ENCODE measurements at regions not wholly inside any gene's neighbourhood (a gene's known extent, or its start where the extent isn't known, plus 50 kb on each side); places are given as distances from the start of the nearest gene placed in this dataset.

- H3K36me3 ChIP-seq (ENCODE audit: control insufficient read depth, insufficient read depth, low read length) = no peaks in the 10 kb centered on the region
- Mint-ChIP-seq H3K27ac (no peak overlapping the region), H3K9me3 (no peaks in the 10 kb centered on the region), H3K4me1 (peaks cover 42% of the 10 kb centered on the region), H3K36me3 (ENCODE audit: low read depth) (no peaks in the 10 kb centered on the region), H3K4me3 (no peak overlapping the region), H3K27me3 (ENCODE audit: insufficient read depth) (no peaks in the 10 kb centered on the region)
- H3K4me3 ChIP-seq (ENCODE audit: low read length) = no peak overlapping the region
- no peak overlapping the region for H3K9ac ChIP-seq (ENCODE audit: extremely low read depth, low read length, poor library complexity, severe bottlenecking)
- no peaks in the 10 kb centered on the region for H3K9me3 ChIP-seq (ENCODE audit: control insufficient read depth, low read length)
- 25 to 47% methylated on average over 1 of the region's 1 CpG for WGBS, 2 experiments (ENCODE audit: insufficient coverage in 1 of 2, insufficient read length in 1 of 2)
- H3K27ac ChIP-seq (ENCODE audit: low read depth, low read length) = no peak overlapping the region
- H3K27me3 ChIP-seq (ENCODE audit: control insufficient read depth, insufficient read depth, low read length, poor library complexity, severe bottlenecking) = no peaks in the 10 kb centered on the region
- no peaks in the 10 kb centered on the region for H3K4me1 ChIP-seq (ENCODE audit: control insufficient read depth, insufficient read depth, low read length)
- no peak for TF ChIP-seq CTCF (conservative IDR thresholded peaks at IDR 0.05)
- no peak for DNase-seq
These were observed 390.4 kb upstream of the ADGRL2 start for GRCh38 chr1:81410351-81410750.

GRCh38 chr1:81409780-81410274 lies 390.9 kb upstream of the ADGRL2 start:
- no peaks in the 10 kb centered on the region for H3K9me3 Mint-ChIP-seq
- 80 to 89% methylated on average over 2 to 3 of the region's 3 CpGs for WGBS, 2 experiments (ENCODE audit: insufficient coverage in 1 of 2, insufficient read length in 1 of 2)
- no peak for TF ChIP-seq CTCF (conservative IDR thresholded peaks at IDR 0.05)
- DNase-seq = no peak
- no peaks in the 10 kb centered on the region for H3K27me3 Mint-ChIP-seq (ENCODE audit: insufficient read depth)
- Histone ChIP-seq H3K9ac (ENCODE audit: extremely low read depth, low read length, poor library complexity, severe bottlenecking) (no peak overlapping the region), H3K27me3 (ENCODE audit: control insufficient read depth, insufficient read depth, low read length, poor library complexity, severe bottlenecking) (no peaks in the 10 kb centered on the region), H3K36me3 (ENCODE audit: control insufficient read depth, insufficient read depth, low read length) (no peaks in the 10 kb centered on the region), H3K4me3 (ENCODE audit: low read length) (no peak overlapping the region), H3K27ac (ENCODE audit: low read depth, low read length) (no peak overlapping the region), H3K9me3 (ENCODE audit: control insufficient read depth, low read length) (no peaks in the 10 kb centered on the region), H3K4me1 (ENCODE audit: control insufficient read depth, insufficient read depth, low read length) (no peaks in the 10 kb centered on the region)
- H3K36me3 Mint-ChIP-seq (ENCODE audit: low read depth) = no peaks in the 10 kb centered on the region
- no peak overlapping the region for H3K4me3 Mint-ChIP-seq
- H3K27ac Mint-ChIP-seq = no peak overlapping the region
- peaks cover 38% of the 10 kb centered on the region for H3K4me1 Mint-ChIP-seq

GRCh38 chr1:81409262-81409661 lies 391.5 kb upstream of the ADGRL2 start:
- no peak for TF ChIP-seq CTCF (conservative IDR thresholded peaks at IDR 0.05)
- H3K27me3 Mint-ChIP-seq (ENCODE audit: insufficient read depth) = no peaks in the 10 kb centered on the region
- Histone ChIP-seq H3K27me3 (ENCODE audit: control insufficient read depth, insufficient read depth, low read length, poor library complexity, severe bottlenecking) (no peaks in the 10 kb centered on the region), H3K9ac (ENCODE audit: extremely low read depth, low read length, poor library complexity, severe bottlenecking) (no peak overlapping the region), H3K36me3 (ENCODE audit: control insufficient read depth, insufficient read depth, low read length) (no peaks in the 10 kb centered on the region), H3K9me3 (ENCODE audit: control insufficient read depth, low read length) (no peaks in the 10 kb centered on the region), H3K4me3 (ENCODE audit: low read length) (no peak overlapping the region), H3K27ac (ENCODE audit: low read depth, low read length) (no peak overlapping the region), H3K4me1 (ENCODE audit: control insufficient read depth, insufficient read depth, low read length) (no peaks in the 10 kb centered on the region)
- no peak for DNase-seq
- H3K4me1 Mint-ChIP-seq = peaks cover 34% of the 10 kb centered on the region
- H3K36me3 Mint-ChIP-seq (ENCODE audit: low read depth) = no peaks in the 10 kb centered on the region
- H3K27ac Mint-ChIP-seq = no peak overlapping the region
- H3K9me3 Mint-ChIP-seq = no peaks in the 10 kb centered on the region
- H3K4me3 Mint-ChIP-seq = no peak overlapping the region

Measured in endodermal cell (in vitro differentiated cells).